K562 (cell line): ENCODE measurements at regions not wholly inside any gene's neighbourhood (a gene's known extent, or its start where the extent isn't known, plus 50 kb on each side); places are given as distances from the start of the nearest gene placed in this dataset.

Experiments used
- ATAC-seq: fragments of 200-7000 bp; cut with Tn5 transposase; 3 replicates; pipeline ENCODE4 v1.9.1; 2020; ENCODE audit warnings: moderate library complexity
- BruUV-seq: library from RNA; stranded (reverse); fragments of 400-500 nt; replicated peaks from 2 replicates; lab custom pipeline; 2021; lab: Mats Ljungman, UMichigan
- CTCF ChIA-PET: fragments of 300-600 bp; formaldehyde crosslinking; extraction: SDS; loops from one replicate; lab custom pipeline; 2021; ENCODE audit warnings: low intra/inter-chr PET ratio; lab: Yijun Ruan, JAX
- POLR2A ChIA-PET: fragments of 300-600, 350-650 bp; sonication (Branson Sonifier 250); formaldehyde crosslinking; extraction: SDS; loops from one replicate; lab custom pipeline; 2021; ENCODE audit warnings: antibody characterized with exemption, inconsistent platforms; lab: Yijun Ruan, JAX
- DNase-seq, 4 experiments: peaks; one replicate each; pipeline versions ENCODE4 v3.0.0 to v3.0.0-alpha.2; 2011 to 2018; ENCODE audit warnings: low spot score in 3 of 4, mixed read lengths in 3 of 4; ENCODE audit errors: extremely low read depth in 1 of 4
- FAIRE-seq: peaks from 2 replicates; lab custom pipeline; 2011; peaks lifted over from hg19 to GRCh38; lab: Jason Lieb, UNC
- H2AFZ ChIP-seq: 2 replicates; pipeline ENCODE4 v1.6.0; 2011; ENCODE audit warnings: low read depth, low read length, control low read depth, inconsistent platforms
- H3K27ac ChIP-seq: fragments of 200-600 bp; 3 replicates; pipeline ENCODE4 v1.8.0; 2011; ENCODE audit warnings: low read depth, mild to moderate bottlenecking, control low read depth, inconsistent platforms, low read length, moderate library complexity, mixed read lengths; ENCODE audit errors: extremely low read depth
- H3K27me3 ChIP-seq, 2 experiments: fragments of 300-600 bp in 1 of 2; 2 replicates in 1 of 2; 3 replicates in 1 of 2; pipeline versions ENCODE4 v1.6.0 to v1.8.0; 2011; ENCODE audit warnings: inconsistent platforms in 2 of 2, low read length in 2 of 2, mild to moderate bottlenecking in 1 of 2, mixed read lengths in 1 of 2, moderate library complexity in 1 of 2; ENCODE audit not compliant: control insufficient read depth in 2 of 2, insufficient read depth in 2 of 2
- H3K36me3 ChIP-seq: fragments of 300-600 bp; 3 replicates; pipeline ENCODE4 v1.8.0; 2011; ENCODE audit warnings: mild to moderate bottlenecking, low read length, inconsistent platforms; ENCODE audit not compliant: control insufficient read depth, insufficient read depth
- H3K4me1 ChIP-seq, 2 experiments: fragments of 200-600 bp in 1 of 2; replicated peaks in 1 of 2; 2 replicates in 1 of 2; 3 replicates in 1 of 2; pipeline versions ENCODE4 v1.5.1 to v1.8.0; 2011; ENCODE audit warnings: inconsistent platforms in 2 of 2, low read length in 2 of 2, mild to moderate bottlenecking in 1 of 2, mixed read lengths in 1 of 2, moderate library complexity in 1 of 2; ENCODE audit not compliant: control insufficient read depth in 2 of 2, insufficient read depth in 2 of 2
- H3K4me2 ChIP-seq: 2 replicates; pipeline ENCODE4 v1.6.1; 2011; ENCODE audit warnings: low read length, control low read depth, inconsistent platforms, mixed read lengths; ENCODE audit not compliant: insufficient read depth
- H3K4me3 ChIP-seq: fragments of 200-600 bp; sonication (generic), shearing (Covaris generic); 2 replicates; pipeline ENCODE4 v1.5.1; 2016; ENCODE audit warnings: control low read depth, inconsistent platforms
- H3K79me2 ChIP-seq: fragments of 200-600 bp; 3 replicates; pipeline ENCODE4 v1.8.0; 2011; ENCODE audit warnings: low read length, inconsistent platforms; ENCODE audit not compliant: control insufficient read depth, insufficient read depth
- H3K9ac ChIP-seq, 2 experiments: 2 replicates each; pipeline versions ENCODE4 v1.6.0 to v1.6.1; 2011; ENCODE audit warnings: low read depth in 2 of 2, low read length in 2 of 2, control low read depth in 1 of 2, inconsistent platforms in 1 of 2, mild to moderate bottlenecking in 1 of 2, mixed read lengths in 1 of 2; ENCODE audit not compliant: insufficient read depth in 1 of 2
- H3K9me1 ChIP-seq: one replicate; pipeline ENCODE4 v1.6.0; 2011; ENCODE audit warnings: inconsistent platforms, mild to moderate bottlenecking, low read length, moderate library complexity; ENCODE audit not compliant: control insufficient read depth, insufficient read depth
- H3K9me3 ChIP-seq: replicated peaks from 2 replicates; pipeline ENCODE4 v1.5.1; 2011; ENCODE audit warnings: low read depth, low read length, inconsistent platforms; ENCODE audit not compliant: control insufficient read depth, insufficient read depth
- H4K20me1 ChIP-seq: replicated peaks from 2 replicates; pipeline ENCODE4 v1.6.1; 2011; ENCODE audit warnings: low read length, inconsistent platforms, mixed read lengths; ENCODE audit not compliant: control insufficient read depth, insufficient read depth
- ADNP ChIP-seq: fragments of 200-800 bp; sonication (Bioruptor generic); IDR thresholded peaks from 2 replicates; pipeline ENCODE4 v1.6.1; 2016; ENCODE audit warnings: missing genetic modification characterization, missing compliant biosample characterization
- ARNT ChIP-seq, 2 experiments: fragments of 450-650 bp; IDR thresholded peaks; 2 replicates each; pipeline ENCODE4 v1.6.1; 2016; ENCODE audit warnings: mild to moderate bottlenecking in 1 of 2
- BACH1 ChIP-seq: fragments of 200-800 bp; sonication (Bioruptor generic); IDR thresholded peaks from 2 replicates; pipeline ENCODE4 v1.6.1; 2016; ENCODE audit warnings: missing genetic modification characterization, missing compliant biosample characterization
- FUS ChIP-seq: fragments of 200-400 bp; formaldehyde crosslinking; optimal IDR thresholded peaks from 2 replicates; pipeline ENCODE3; 2017; ENCODE audit warnings: low read depth, low read length
- HDGF ChIP-seq: fragments of 450-650 bp; IDR thresholded peaks from 2 replicates; pipeline ENCODE4 v1.6.1; 2016
- HMGN3 ChIP-seq: IDR thresholded peaks from 2 replicates; pipeline ENCODE4 v1.6.1; 2011; ENCODE audit warnings: borderline replicate concordance, low read depth, mild to moderate bottlenecking, mixed read lengths, low read length; ENCODE audit not compliant: insufficient read length; ENCODE audit errors: extremely low read depth
- LARP7 ChIP-seq: fragments of 450-650 bp; IDR thresholded peaks from 2 replicates; pipeline ENCODE4 v1.6.1; 2016
- RUNX1 ChIP-seq: sonication (generic); IDR thresholded peaks from 2 replicates; pipeline ENCODE4 v1.6.1; 2016; ENCODE audit warnings: antibody characterized with exemption, low read depth
- STAT5B ChIP-seq: fragments of 250-450 bp; sonication (Bioruptor Pico); IDR thresholded peaks from 2 replicates; pipeline ENCODE4 v1.8.0; 2021; ENCODE audit warnings: mild to moderate bottlenecking, inconsistent platforms
- TAF15 ChIP-seq: fragments of 200-400 bp; formaldehyde crosslinking; IDR thresholded peaks from 2 replicates; pipeline ENCODE4 v1.6.1; 2017; ENCODE audit warnings: mild to moderate bottlenecking, low read depth, low read length, moderate library complexity
- ZFPM2 ChIP-seq: fragments of 250-450 bp; sonication (Bioruptor Pico); IDR thresholded peaks from 2 replicates; pipeline ENCODE4 v1.5.1; 2022; ENCODE audit warnings: mild to moderate bottlenecking
- ZNF133 ChIP-seq: fragments of 250-450 bp; sonication (Bioruptor Pico); IDR thresholded peaks from 2 replicates; pipeline ENCODE4 v1.4.0; 2020; ENCODE audit warnings: mild to moderate bottlenecking
- ZNF212 ChIP-seq: fragments of 450-650 bp; formaldehyde crosslinking; IDR thresholded peaks from 2 replicates; pipeline ENCODE4 v1.4.0; 2020; ENCODE audit warnings: mild to moderate bottlenecking
- ZNF354B ChIP-seq: fragments of 250-450 bp; sonication (Bioruptor Pico); IDR thresholded peaks from 2 replicates; pipeline ENCODE4 v1.4.0; 2020
- WGBS: fragments of 100-300 bp; shearing (Covaris generic); methylation state at CpG from one replicate; pipeline ENCODE4 v1.1.6; 2016; ENCODE audit warnings: low coverage, mixed read lengths; ENCODE audit not compliant: insufficient coverage; ENCODE audit errors: missing lambda C conversion rate; 5-methylcytosine and 5-hydroxymethylcytosine counted together
- in situ Hi-C: fragments of 300-500 bp; cut with MboI; formaldehyde crosslinking; loops from 4 replicates; pipeline ENCODE4 v1.15.0; 2018; ENCODE audit warnings: inconsistent platforms, mixed read lengths
- intact Hi-C: fragments of 100-400 bp; cut with micrococcal nuclease; formaldehyde crosslinking; loops from 2 replicates; pipeline ENCODE4 v1.14.2; 2022
- TF ChIP-seq, protein P1 (sequence below): sonication (generic); formaldehyde crosslinking; IDR thresholded peaks from 2 replicates; pipeline ENCODE4 v1.8.0; 2022; ENCODE audit warnings: mild to moderate bottlenecking, missing genetic modification reagents, borderline replicate concordance
- TF ChIP-seq, protein P2 (sequence below): sonication (generic); formaldehyde crosslinking; IDR thresholded peaks from 2 replicates; pipeline ENCODE4 v1.8.0; 2022; ENCODE audit warnings: mild to moderate bottlenecking, missing genetic modification reagents

DNA sequence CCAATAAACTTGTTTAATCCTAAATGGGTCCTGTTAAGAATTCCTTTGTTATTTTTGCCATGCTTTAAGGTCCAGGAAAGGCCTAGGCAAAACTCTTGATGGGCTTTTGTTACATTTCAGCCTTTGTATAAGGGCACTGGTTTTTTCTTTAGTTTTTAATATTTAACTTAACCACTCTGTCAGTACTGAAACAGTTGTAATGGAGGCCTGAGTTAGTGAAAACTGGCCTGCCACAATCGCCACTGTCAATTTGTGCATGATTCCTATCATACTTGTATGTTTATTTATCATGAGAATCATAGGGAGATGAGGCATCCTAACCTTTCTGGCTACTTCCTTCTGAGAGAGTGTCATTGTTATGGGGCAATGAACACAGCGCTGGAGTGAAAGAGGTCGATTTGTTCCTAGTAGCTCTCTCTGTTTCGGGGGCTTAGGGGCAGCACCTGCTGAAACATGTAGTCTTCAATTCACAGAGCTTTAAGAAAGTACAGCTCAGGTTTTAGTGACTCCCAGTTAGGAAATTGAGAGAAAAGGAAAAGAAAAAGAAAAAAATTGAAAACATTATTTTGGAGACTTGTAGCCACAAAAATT lies 393.8 kb upstream of the FSTL5 start:
- ChIA-PET POLR2A (no interaction called here), CTCF (no interaction called here)
- H3K27me3 ChIP-seq: no peaks in the 10 kb centered on the region
- TF ChIP-seq ZNF133 (CRISPR knock-in tag): no peak
- in situ Hi-C loops (no loop called here), intact Hi-C loops (no loop called here)
- no peak for DNase-seq
- 0% methylated on average over 3 of the region's 4 CpGs for WGBS
- H3K9ac ChIP-seq: no peak overlapping the region
- H4K20me1 ChIP-seq: no peaks in the 10 kb centered on the region
- no peak overlapping the region for H3K27ac ChIP-seq
- H3K9me3 ChIP-seq: no peaks in the 10 kb centered on the region
- no peaks in the 10 kb centered on the region for H3K36me3 ChIP-seq
- no peak for ATAC-seq
- FAIRE-seq: no peak
- no peak overlapping the region for H3K4me2 ChIP-seq
- H3K4me3 ChIP-seq: no peak overlapping the region
- no peaks in the 10 kb centered on the region for H3K4me1 ChIP-seq
- no peaks in the 10 kb centered on the region for H3K9me1 ChIP-seq
- no peaks in the 10 kb centered on the region for H3K79me2 ChIP-seq
- no peak overlapping the region for H2AFZ ChIP-seq
- no TSS peak for BruUV-seq

DNA sequence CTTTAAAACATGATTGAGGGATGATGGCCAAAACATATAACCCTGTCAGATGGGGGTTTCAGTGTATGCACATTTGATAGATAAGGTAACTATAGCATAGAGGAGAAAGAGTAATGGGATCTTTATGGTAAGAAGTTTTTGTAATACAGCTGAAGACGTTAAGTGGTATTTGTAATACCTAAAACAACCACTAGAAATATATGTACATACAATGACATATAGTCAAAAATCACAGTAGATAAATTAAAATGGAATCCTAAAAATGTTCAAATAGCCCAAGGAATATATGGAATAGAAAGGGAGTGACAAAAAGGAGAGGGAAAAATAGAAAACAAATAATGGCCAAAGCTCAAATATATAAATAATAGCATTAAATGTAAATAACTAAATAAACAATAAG lies 371.3 kb upstream of the FSTL5 start:
- Histone ChIP-seq H3K79me2 (no peaks in the 10 kb centered on the region), H3K4me3 (no peak overlapping the region), H2AFZ (no peak overlapping the region), H3K4me2 (no peak overlapping the region), H3K27me3 (no peaks in the 10 kb centered on the region), H3K9me1 (no peaks in the 10 kb centered on the region), H4K20me1 (no peaks in the 10 kb centered on the region), H3K9ac (no peak overlapping the region), H3K9me3 (no peaks in the 10 kb centered on the region), H3K27ac (no peak overlapping the region), H3K36me3 (no peaks in the 10 kb centered on the region), H3K4me1 (no peaks in the 10 kb centered on the region)
- intact Hi-C loops: no loop called here
- CTCF ChIA-PET: no interaction called here
- WGBS: 0% methylated on average over 1 of the region's 1 CpG
- ATAC-seq (no peak), FAIRE-seq (no peak), DNase-seq (no peak)
- POLR2A ChIA-PET: no interaction called here
- BruUV-seq: no TSS peak
- in situ Hi-C loops: no loop called here
- TF ChIP-seq, protein P1, sequence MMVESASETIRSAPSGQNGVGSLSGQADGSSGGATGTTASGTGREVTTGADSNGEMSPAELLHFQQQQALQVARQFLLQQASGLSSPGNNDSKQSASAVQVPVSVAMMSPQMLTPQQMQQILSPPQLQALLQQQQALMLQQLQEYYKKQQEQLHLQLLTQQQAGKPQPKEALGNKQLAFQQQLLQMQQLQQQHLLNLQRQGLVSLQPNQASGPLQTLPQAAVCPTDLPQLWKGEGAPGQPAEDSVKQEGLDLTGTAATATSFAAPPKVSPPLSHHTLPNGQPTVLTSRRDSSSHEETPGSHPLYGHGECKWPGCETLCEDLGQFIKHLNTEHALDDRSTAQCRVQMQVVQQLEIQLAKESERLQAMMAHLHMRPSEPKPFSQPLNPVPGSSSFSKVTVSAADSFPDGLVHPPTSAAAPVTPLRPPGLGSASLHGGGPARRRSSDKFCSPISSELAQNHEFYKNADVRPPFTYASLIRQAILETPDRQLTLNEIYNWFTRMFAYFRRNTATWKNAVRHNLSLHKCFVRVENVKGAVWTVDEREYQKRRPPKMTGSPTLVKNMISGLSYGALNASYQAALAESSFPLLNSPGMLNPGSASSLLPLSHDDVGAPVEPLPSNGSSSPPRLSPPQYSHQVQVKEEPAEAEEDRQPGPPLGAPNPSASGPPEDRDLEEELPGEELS: no peak
- TF ChIP-seq LARP7: no peak
- no peak for TF ChIP-seq ARNT (IDR thresholded peaks at IDR 0.05)
- TF ChIP-seq ZNF354B (CRISPR knock-in tag): no peak
- TF ChIP-seq TAF15: no peak
- no peak for TF ChIP-seq ZFPM2 (CRISPR knock-in tag)
- TF ChIP-seq BACH1 (tag): no peak
- no peak for TF ChIP-seq RUNX1
- no peak for TF ChIP-seq HDGF
- TF ChIP-seq, protein P2, sequence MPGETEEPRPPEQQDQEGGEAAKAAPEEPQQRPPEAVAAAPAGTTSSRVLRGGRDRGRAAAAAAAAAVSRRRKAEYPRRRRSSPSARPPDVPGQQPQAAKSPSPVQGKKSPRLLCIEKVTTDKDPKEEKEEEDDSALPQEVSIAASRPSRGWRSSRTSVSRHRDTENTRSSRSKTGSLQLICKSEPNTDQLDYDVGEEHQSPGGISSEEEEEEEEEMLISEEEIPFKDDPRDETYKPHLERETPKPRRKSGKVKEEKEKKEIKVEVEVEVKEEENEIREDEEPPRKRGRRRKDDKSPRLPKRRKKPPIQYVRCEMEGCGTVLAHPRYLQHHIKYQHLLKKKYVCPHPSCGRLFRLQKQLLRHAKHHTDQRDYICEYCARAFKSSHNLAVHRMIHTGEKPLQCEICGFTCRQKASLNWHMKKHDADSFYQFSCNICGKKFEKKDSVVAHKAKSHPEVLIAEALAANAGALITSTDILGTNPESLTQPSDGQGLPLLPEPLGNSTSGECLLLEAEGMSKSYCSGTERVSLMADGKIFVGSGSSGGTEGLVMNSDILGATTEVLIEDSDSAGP: no peak
- no peak for TF ChIP-seq FUS
- no peak for TF ChIP-seq ADNP
- no peak for TF ChIP-seq HMGN3
- TF ChIP-seq STAT5B: no peak
- no peak for TF ChIP-seq ZNF212 (CRISPR knock-in tag)
